GM18870 (cell line): ENCODE measurements at regions not wholly inside any gene's neighbourhood (a gene's known extent, or its start where the extent isn't known, plus 50 kb on each side); places are given as distances from the start of the nearest gene placed in this dataset.

ENCODE experiments used
- ATAC-seq: cut with Tn5 transposase; IDR thresholded peaks from one replicate; pipeline ENCODE4 v1.9.1; 2021; ENCODE audit warnings: moderate library complexity; ENCODE audit not compliant: unreplicated experiment

- no peak for ATAC-seq
Measured at GRCh38 chr2:38509947-38510326, 92.8 kb downstream of the HNRNPLL start.

GRCh38 chr2:38509314-38509946 lies 93.3 kb downstream of the HNRNPLL start:
- ATAC-seq = no peak

GRCh38 chr2:38508311-38509039 lies 94.3 kb downstream of the HNRNPLL start:
- ATAC-seq = no peak

- ATAC-seq = no peak
Measured at GRCh38 chr2:38507712-38508111, 95.0 kb downstream of the HNRNPLL start.

DNA sequence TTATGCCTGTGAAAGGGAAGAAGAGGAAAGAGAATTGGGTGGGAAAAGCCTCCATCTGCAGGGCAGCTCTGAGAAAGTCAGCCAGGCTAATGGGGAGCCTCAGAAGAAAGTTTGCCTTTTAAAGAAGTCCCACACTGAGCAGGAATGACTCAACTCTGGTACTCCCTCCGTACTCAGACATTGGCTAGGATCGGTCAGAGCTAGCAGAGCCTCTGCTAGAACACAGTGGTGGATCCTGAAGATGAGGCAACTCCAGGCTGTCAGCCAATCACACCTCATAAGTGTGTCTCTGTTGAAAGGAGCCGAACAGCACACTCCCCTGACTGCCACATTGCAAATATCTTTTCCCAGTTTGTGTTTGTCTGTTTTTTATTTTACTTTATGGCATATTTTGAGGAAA lies 96.9 kb downstream of the HNRNPLL start:
- ATAC-seq = no peak

- no peak for ATAC-seq
Measured at GRCh38 chr2:38504169-38504568, 98.6 kb downstream of the HNRNPLL start.

DNA sequence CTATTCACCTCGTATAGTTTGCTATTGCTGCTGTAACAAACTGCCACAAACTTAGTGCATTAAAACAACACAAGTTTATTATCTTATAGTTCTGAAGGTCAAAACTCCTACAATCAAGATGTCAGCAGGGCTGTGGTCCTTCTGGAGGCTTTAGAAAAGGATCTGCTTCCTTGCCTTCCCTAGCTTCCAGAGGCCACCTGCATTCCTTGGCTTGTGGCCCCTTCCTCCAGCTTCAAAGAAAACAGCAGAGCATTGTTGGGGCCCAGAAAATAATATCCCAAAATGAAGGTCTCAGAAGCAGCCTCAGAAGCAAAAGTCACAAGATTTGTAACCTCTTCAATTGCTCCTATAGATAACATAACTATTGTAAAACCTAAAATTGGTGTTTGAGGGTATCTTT lies 100.6 kb downstream of the HNRNPLL start:
- ATAC-seq = no peak

DNA sequence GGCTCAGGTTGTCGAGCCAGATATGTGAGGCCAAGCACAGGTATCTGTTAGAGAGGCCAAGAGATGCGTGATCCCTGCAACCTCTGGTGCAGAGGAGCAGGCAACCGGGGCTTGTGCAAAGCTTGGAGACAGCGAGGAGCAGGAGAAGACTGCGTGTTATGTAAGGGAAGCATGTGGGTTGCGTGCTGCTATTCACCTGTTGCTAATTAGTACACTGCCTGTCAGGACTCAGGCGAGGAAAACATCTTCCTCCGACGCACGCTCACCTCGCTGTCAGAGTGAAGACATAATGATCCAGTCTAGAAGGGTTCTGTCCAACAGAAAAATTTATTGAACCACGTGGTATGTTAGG lies 102.5 kb downstream of the HNRNPLL start:
- ATAC-seq = no peak

DNA sequence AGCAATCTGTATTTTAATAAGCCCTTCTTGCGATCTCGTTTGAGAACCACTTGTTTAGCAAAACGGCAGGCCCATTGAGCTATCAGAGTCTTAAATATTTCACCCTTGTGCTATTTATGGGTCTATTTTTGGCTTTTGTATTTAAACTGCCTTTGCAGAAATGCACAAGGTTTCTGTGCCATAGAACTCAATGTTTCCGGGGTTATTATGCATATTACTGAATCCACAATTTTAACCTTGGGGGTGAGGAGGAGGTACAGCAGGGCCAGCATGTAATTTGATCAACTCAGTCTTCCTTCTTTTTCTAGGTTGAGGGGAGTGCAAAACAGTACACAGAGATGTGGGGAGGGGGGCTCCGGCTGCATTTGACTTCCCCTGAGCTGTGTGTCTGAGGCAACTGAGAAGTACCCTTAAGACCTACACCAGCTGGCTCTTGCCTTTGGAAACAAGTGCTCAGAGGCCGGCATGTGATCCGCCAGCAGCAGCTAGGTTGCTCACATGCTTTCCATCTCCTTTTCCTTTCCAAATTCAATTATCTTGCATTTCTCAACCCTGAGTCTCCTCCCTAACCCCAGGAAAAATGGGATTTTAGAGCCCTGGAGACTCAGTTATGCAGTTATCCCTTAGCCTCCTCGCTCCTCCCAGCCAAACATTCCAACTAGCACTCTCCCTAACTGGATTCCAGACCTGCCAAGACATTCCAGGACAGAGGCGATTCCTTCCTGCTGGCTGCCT lies 103.0 kb downstream of the HNRNPLL start:
- no peak for ATAC-seq

GRCh38 chr2:38498045-38498481 lies 104.7 kb downstream of the HNRNPLL start:
- ATAC-seq = no peak

GRCh38 chr2:38497670-38498037 lies 105.1 kb downstream of the HNRNPLL start:
- no peak for ATAC-seq

DNA sequence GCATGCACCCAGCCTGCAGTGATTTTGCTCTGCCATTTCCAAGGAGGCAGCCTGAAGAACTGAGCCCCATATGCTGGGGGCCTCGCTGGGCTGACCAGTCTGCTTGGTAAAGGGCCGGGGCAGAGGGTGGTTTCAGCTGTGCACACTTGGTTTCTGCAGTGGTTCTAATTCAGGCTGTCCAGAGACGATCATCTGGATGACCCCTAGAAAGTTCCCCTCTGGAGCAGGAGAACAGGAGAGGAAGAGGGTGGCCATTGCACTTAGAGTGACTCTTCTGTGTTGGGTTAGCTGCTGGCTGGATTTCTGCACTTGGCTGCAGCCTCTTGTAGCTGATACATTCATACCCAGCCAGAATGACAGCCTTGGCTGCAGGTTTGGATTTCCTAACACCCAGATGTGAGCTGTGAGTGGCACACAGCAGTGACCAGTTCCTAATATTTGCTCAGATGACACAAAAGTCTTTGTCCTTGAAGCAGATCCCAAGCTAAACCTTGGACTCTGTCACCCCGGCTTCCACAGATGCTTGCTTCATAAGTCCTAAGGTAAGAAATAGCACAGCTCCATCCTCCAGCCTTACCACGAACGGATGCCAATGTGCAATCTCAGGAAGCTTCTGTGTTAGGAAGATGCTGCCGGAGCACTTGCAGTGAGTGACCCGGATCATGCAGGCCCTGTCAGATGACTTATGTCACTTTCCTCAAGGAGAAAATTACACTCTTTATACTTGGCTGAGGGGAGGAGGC lies 105.6 kb downstream of the HNRNPLL start:
- no peak for ATAC-seq

DNA sequence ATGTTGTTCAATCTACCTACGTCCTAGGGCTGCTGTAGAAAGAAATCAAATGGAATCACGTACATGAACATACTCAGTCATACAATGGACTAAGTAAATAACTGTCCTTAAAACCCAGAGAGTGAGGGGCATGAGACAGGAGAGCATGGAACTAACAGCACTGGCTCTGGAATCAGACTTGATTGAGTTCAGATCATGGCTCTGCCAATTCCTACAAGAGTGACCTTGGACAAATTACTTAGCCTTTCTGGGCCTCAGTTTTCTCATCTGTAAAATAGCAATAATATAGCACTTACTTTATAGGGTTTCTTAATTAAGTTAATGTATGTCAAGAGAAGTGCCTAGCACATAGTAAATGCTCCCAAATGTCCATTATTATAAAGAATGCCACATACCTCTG lies 106.8 kb downstream of the HNRNPLL start:
- no peak for ATAC-seq

GRCh38 chr2:38494394-38494793 lies 108.3 kb downstream of the HNRNPLL start:
- no peak for ATAC-seq

DNA sequence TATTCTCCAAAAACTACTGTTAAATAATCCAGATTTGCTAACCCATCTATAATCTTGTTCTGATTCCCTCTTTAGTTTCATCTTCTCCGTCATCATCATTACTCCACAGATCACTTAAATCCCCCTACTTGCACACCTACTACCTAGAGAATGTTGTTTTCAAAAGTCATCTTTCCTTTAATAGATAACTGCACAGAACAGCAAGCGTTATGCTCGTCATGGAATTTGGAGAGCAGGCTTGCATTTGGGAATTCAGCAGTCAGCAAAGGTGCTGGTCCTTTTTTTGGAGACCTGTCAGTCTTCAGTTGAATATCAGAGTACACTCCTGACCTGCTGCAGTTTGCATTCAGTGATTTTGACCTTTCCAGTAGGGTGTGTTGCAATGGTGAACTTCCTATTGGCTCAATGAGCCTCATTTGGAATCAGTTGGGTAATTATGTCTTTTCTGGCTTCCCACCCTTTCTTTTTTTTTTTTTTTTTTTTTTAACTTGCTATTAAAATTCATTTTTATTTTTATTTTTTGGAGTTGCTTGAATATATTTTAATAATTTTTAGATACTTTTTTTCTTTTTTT lies 110.6 kb downstream of the HNRNPLL start:
- no peak for ATAC-seq

DNA sequence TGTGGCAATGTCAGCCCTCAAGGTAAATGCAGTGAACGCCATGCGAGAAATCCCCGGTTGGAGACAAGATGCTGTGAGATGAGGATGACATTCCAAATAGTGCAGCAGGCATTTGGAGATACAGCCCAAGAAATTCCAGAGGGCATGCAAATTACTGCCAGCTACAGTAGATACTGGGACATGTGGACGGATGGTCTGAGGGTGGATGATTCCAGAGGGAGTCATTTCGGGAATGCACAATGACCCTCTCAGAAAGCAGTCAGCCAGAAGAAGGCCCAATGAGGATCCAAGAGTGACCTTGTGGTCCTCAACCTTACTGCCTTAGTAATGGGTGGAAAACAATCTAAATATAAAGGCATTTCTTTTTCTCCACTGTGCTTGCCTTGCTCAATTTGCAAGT lies 111.3 kb downstream of the HNRNPLL start:
- no peak for ATAC-seq

- ATAC-seq = no peak
Measured at GRCh38 chr2:38489846-38490245, 112.8 kb upstream of the ATL2 start.

- ATAC-seq = no peak
Measured at GRCh38 chr2:38487852-38488251, 110.8 kb upstream of the ATL2 start.

- ATAC-seq = no peak
Measured at GRCh38 chr2:38486213-38487026, 109.3 kb upstream of the ATL2 start.

DNA sequence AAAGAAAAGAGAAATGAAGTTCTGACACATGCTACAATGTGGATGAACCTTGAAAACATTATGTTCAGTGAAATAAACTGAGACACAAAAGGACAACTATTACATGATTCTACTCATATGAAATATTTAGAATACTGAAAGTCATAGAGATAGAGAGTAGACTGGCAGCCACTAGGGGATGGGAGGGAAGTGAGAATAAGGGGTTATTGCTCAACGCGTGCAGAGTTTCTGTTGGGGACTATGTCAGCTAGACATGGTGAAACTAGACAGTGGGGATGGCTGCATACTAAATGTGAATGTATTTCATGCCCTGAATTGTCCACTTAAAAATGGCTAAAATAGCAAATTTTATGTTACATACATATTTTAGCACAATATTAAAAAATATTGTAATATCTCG lies 108.7 kb upstream of the ATL2 start:
- ATAC-seq = peak; percentile 88
